GM23338 (cell line): ENCODE measurements at regions not wholly inside any gene's neighbourhood (a gene's known extent, or its start where the extent isn't known, plus 50 kb on each side); places are given as distances from the start of the nearest gene placed in this dataset.

Experiments used
- CREB1 ChIP-seq: fragments of 250-450 bp; sonication (Bioruptor Pico); IDR thresholded peaks from 2 replicates; pipeline ENCODE4 v1.5.0; 2020; ENCODE audit warnings: low read depth, mild to moderate bottlenecking, moderate library complexity
- CTCF ChIP-seq, 2 experiments: fragments of 200-600 bp in 1 of 2; sonication (generic) in 1 of 2; conservative IDR thresholded peaks; 2 replicates each; pipeline versions ENCODE4 v1.5.1 to v1.6.1; 2016 to 2017; ENCODE audit warnings: antibody characterized with exemption in 2 of 2, low read depth in 2 of 2, mild to moderate bottlenecking in 2 of 2, moderate library complexity in 1 of 2
- EZH2 ChIP-seq: fragments of 200-600 bp; sonication (generic); IDR thresholded peaks from one replicate; pipeline ENCODE4 v1.8.0; 2017; ENCODE audit warnings: antibody characterized with exemption, mild to moderate bottlenecking, low read depth; ENCODE audit not compliant: unreplicated experiment
- EZH2phosphoT487 ChIP-seq: fragments of 200-600 bp; sonication (generic); IDR thresholded peaks from one replicate; pipeline ENCODE4 v1.8.1; 2018; ENCODE audit warnings: antibody characterized with exemption; ENCODE audit not compliant: unreplicated experiment
- JUNB ChIP-seq: IDR thresholded peaks from one replicate; pipeline ENCODE4 v1.6.1; 2016; ENCODE audit warnings: antibody characterized with exemption; ENCODE audit not compliant: unreplicated experiment
- POLR2AphosphoS5 ChIP-seq: IDR thresholded peaks from 2 replicates; pipeline ENCODE4 v1.6.1; 2016; ENCODE audit warnings: antibody characterized with exemption, low read depth
- REST ChIP-seq: IDR thresholded peaks from one replicate; pipeline ENCODE4 v1.6.1; 2018; ENCODE audit warnings: antibody characterized with exemption; ENCODE audit not compliant: unreplicated experiment
- STAT1 ChIP-seq: IDR thresholded peaks from one replicate; pipeline ENCODE4 v1.6.1; 2016; ENCODE audit warnings: antibody characterized with exemption; ENCODE audit not compliant: unreplicated experiment
- ZNF114 ChIP-seq: fragments of 250-450 bp; sonication (Bioruptor Pico); IDR thresholded peaks from 2 replicates; pipeline ENCODE4 v1.5.0; 2020; ENCODE audit warnings: mild to moderate bottlenecking, moderate library complexity
- ZNF331 ChIP-seq: fragments of 250-450 bp; sonication (Bioruptor Pico); IDR thresholded peaks from 2 replicates; pipeline ENCODE4 v1.5.0; 2020; ENCODE audit warnings: low read depth, mild to moderate bottlenecking, moderate library complexity

- TF ChIP-seq CREB1 (CRISPR knock-in tag) (no peak), ZNF114 (CRISPR knock-in tag) (no peak), CTCF (conservative IDR thresholded peaks at IDR 0.05; ENCODE audit: low read depth in 2 of 2) (no peak), STAT1 (no peak), POLR2AphosphoS5 (no peak), EZH2 (no peak), REST (no peak), EZH2phosphoT487 (no peak), JUNB (no peak), ZNF331 (CRISPR knock-in tag) (no peak)
These were observed 280.2 kb downstream of the SNX13 start for GRCh38 chr7:17660116-17660515.
